CD4-positive, alpha-beta memory T cell (primary cell): ENCODE measurements at regions not wholly inside any gene's neighbourhood (a gene's known extent, or its start where the extent isn't known, plus 50 kb on each side); places are given as distances from the start of the nearest gene placed in this dataset.

Experiments used
- CTCF ChIA-PET: fragments of 350-600 bp; sonication (Branson Sonifier 250); formaldehyde crosslinking; loops from one replicate; lab custom pipeline; 2021; ENCODE audit warnings: inconsistent platforms; ENCODE audit not compliant: partially characterized antibody; lab: Charles Lee
- POLR2A ChIA-PET: fragments of 350-600 bp; sonication (Branson Sonifier 250); formaldehyde crosslinking; loops from one replicate; lab custom pipeline; 2021; ENCODE audit not compliant: partially characterized antibody; lab: Charles Lee
- DNase-seq, 5 donors: peaks; one replicate each; pipeline versions ENCODE4 v3.0.0 to v3.0.0-alpha.2; 2020 to 2022; ENCODE audit warnings: mixed read lengths in 1 of 5
- H3K27ac ChIP-seq: one replicate; pipeline ENCODE4 v1.7.0; 2013; ENCODE audit warnings: low read depth, low read length
- H3K27me3 ChIP-seq: 2 replicates; pipeline ENCODE4 v1.7.0; 2013; ENCODE audit warnings: mild to moderate bottlenecking, low read length, moderate library complexity; ENCODE audit not compliant: insufficient read depth
- H3K36me3 ChIP-seq: 2 replicates; pipeline ENCODE4 v1.7.0; 2013; ENCODE audit warnings: mild to moderate bottlenecking, low read length, moderate library complexity; ENCODE audit not compliant: insufficient read depth
- H3K4me1 ChIP-seq: 2 replicates; pipeline ENCODE4 v1.7.0; 2013; ENCODE audit warnings: mild to moderate bottlenecking, low read length, moderate library complexity; ENCODE audit not compliant: insufficient read depth
- H3K4me3 ChIP-seq, 2 donors: one replicate each; pipeline ENCODE4 v1.7.0; 2013; ENCODE audit warnings: low read length in 2 of 2, mild to moderate bottlenecking in 1 of 2
- H3K9me3 ChIP-seq, 2 donors: one replicate each; pipeline ENCODE4 v1.7.0; 2013; ENCODE audit warnings: low read length in 2 of 2, control low read depth in 1 of 2; ENCODE audit not compliant: control insufficient read depth in 1 of 2
- H3K27ac Mint-ChIP-seq, 7 donors: one replicate each; pipeline ENCODE4 v1.8.0; 2020 to 2021; ENCODE audit warnings: mixed read lengths in 7 of 7, mild to moderate bottlenecking in 6 of 7, inconsistent platforms in 3 of 7, moderate library complexity in 3 of 7
- H3K27me3 Mint-ChIP-seq, 2 donors: one replicate each; pipeline ENCODE4 v1.8.0; 2020 to 2021; ENCODE audit warnings: mixed read lengths in 2 of 2
- H3K36me3 Mint-ChIP-seq, 2 donors: one replicate each; pipeline ENCODE4 v1.8.0; 2020 to 2021; ENCODE audit warnings: mixed read lengths in 2 of 2, inconsistent platforms in 1 of 2, mild to moderate bottlenecking in 1 of 2
- H3K4me1 Mint-ChIP-seq, 4 donors: one replicate each; pipeline ENCODE4 v1.8.0; 2020 to 2021; ENCODE audit warnings: mixed read lengths in 4 of 4, mild to moderate bottlenecking in 1 of 4
- H3K4me3 Mint-ChIP-seq, 8 donors: one replicate each; pipeline ENCODE4 v1.8.0; 2020 to 2021; ENCODE audit warnings: mixed read lengths in 8 of 8, mild to moderate bottlenecking in 7 of 8, moderate library complexity in 6 of 8, inconsistent platforms in 3 of 8
- H3K9me3 Mint-ChIP-seq, 8 donors: one replicate each; pipeline ENCODE4 v1.8.0; 2020 to 2021; ENCODE audit warnings: mixed read lengths in 8 of 8, mild to moderate bottlenecking in 5 of 8, inconsistent platforms in 3 of 8, moderate library complexity in 1 of 8
- intact Hi-C: fragments of 100-400 bp; cut with micrococcal nuclease; formaldehyde crosslinking; loops from one replicate; pipeline ENCODE4 v1.15.1; 2023

DNA sequence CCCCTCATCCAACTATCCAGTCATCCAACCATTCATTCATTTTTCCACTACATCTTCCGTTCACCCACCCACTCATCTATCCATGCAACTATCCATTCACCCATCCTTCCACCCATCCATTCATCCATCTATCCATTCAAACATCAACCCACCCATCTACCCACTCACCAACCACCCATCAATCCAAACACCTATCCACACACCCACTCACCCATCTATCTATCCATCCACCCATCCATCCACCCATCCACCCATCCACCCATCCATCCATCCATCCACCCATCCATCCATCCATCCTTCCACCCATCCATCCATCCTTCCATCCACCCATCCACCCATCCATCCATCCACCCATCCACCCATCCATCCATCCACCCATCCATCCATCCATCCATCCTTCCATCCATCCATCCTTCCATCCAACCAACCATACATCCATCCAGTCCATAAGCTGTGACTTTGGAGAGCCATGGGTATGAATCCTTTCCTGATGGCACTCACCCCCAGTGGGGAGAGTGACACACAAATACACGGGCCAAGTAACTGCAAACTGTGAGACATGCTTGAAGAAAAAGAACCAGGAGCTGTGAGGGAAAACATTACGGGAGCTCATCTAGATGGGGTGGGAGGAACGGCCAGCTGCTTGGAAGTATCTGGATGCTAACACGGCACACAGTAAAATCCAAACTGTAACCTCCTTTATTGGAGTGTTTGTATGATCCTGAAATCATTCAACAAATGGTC, 100.0 kb upstream of the TNRC6C start:
- Histone ChIP-seq H3K9me3 (no peaks in the 10 kb centered on the region), H3K27ac (no peak overlapping the region), H3K4me1 (peaks cover 10% of the 10 kb centered on the region), H3K27me3 (no peaks in the 10 kb centered on the region), H3K4me3 (no peak overlapping the region), H3K36me3 (no peaks in the 10 kb centered on the region)
- peaks cover 7 to 15% (median 11%) of the 10 kb centered on the region in 4 donors for H3K4me1 Mint-ChIP-seq
- no peak overlapping the region for H3K27ac Mint-ChIP-seq
- ChIA-PET POLR2A (interaction anchor here (1.5 to 1.6 kb wide), 2 partner anchors 11 to 19 kb away, joined by 3 to 6 read pairs; no protein-coding TSS in a partner anchor), CTCF (interaction anchor here (1.6 kb wide), 1 partner anchor 14 kb away, joined by 3 read pairs; no protein-coding TSS in a partner anchor)
- DNase-seq = no peak
- intact Hi-C loops = no loop called here
- H3K4me3 Mint-ChIP-seq = no peak overlapping the region
- H3K27me3 Mint-ChIP-seq = no peaks in the 10 kb centered on the region
- no peaks in the 10 kb centered on the region for H3K36me3 Mint-ChIP-seq
- H3K9me3 Mint-ChIP-seq = peaks cover 0 to 2% (median 0%) of the 10 kb centered on the region in 8 donors

DNA sequence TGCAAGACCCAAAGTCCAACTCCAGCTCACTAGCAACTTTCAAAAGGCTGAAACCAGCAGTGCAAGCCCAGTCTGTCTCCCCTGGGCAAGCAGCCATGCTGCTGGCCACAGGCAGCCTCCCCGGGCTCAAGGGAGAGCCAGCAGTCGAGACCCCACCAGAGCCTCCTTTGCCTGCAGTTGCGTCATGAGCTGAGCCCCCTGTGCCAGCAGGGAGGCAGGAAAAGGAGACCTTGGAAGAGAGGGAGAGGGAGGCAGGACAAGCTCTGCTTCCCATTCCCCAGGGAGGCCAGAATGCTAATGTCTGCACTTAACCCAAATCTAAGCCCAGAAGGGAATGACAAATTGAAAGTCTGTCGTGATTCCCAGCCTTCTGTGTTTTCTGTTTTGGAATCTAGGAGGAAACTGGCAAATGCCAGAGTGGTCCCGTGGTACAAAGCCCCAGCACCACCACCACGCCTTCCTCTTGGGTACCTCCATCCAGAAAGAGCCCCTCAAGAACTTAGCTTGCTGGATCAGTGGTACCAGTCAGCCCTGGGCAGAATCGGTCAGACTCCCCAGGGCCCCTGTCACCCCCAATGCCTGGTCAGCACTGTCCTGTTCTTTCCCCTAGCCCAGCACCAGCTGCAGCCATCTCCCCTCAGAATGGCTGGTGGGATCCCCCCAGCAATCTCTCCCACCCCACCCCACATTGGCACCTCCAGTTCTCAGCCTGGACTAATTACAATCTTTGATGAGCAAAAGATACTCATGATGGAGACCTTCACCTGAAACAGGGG, 99.3 kb upstream of the TNRC6C start:
- H3K27ac Mint-ChIP-seq = no peak overlapping the region
- Histone ChIP-seq H3K36me3 (no peaks in the 10 kb centered on the region), H3K4me3 (no peak overlapping the region), H3K27ac (no peak overlapping the region), H3K27me3 (no peaks in the 10 kb centered on the region), H3K4me1 (peaks cover 10% of the 10 kb centered on the region), H3K9me3 (no peaks in the 10 kb centered on the region)
- peaks cover 7 to 21% (median 13%) of the 10 kb centered on the region in 4 donors for H3K4me1 Mint-ChIP-seq
- H3K36me3 Mint-ChIP-seq = no peaks in the 10 kb centered on the region
- ChIA-PET POLR2A (interaction anchor here (1.1 to 1.6 kb wide), 3 partner anchors 10 to 99 kb away, joined by 3 to 6 read pairs (median 3); partner anchors contain the start of gene TNRC6C), CTCF (interaction anchor here (1.6 kb wide), 1 partner anchor 15 kb away, joined by 3 read pairs; no protein-coding TSS in a partner anchor)
- intact Hi-C loops = no loop called here
- no peak for DNase-seq
- no peaks in the 10 kb centered on the region for H3K27me3 Mint-ChIP-seq
- H3K9me3 Mint-ChIP-seq = peaks cover 0 to 2% (median 0%) of the 10 kb centered on the region in 8 donors
- no peak overlapping the region for H3K4me3 Mint-ChIP-seq

DNA sequence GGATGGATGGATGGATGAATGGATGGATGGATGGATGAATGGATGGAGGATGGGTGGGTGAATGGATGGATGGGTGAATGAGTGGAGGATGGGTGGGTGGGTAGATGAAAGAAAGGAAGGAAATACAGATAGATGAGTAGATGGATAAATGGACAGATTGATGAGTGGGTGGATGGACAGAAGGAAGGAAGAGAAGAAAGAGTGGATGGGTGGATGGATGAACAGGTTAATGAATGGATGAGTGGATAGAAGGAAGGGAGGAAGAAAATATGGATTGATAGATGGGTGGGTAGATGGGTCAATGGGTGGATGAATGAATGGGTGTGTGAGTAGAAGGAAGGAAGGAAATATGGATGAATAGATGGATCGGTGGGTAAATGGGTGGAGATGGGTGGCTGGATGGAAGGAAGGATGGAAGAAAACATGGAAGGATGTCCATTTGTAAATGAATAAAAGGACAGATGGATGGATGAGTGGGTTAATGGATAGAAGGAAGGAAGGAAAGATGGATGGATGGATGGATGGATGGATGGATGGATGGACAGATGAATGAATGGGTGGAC, 97.3 kb upstream of the TNRC6C start:
- ChIA-PET POLR2A (interaction anchor here (1.0 kb wide), 1 partner anchor 97 kb away, joined by 3 read pairs; the partner anchor contains the start of gene TNRC6C), CTCF (no interaction called here)
- H3K27me3 Mint-ChIP-seq = no peaks in the 10 kb centered on the region
- H3K36me3 Mint-ChIP-seq = no peaks in the 10 kb centered on the region
- H3K27ac Mint-ChIP-seq = peak overlapping the region in 1 of 7 donors; percentile 84
- H3K9me3 Mint-ChIP-seq = peaks cover 0 to 2% (median 0%) of the 10 kb centered on the region in 8 donors
- intact Hi-C loops = no loop called here
- no peaks in the 10 kb centered on the region for H3K36me3 ChIP-seq
- peaks cover 6 to 28% (median 13%) of the 10 kb centered on the region in 4 donors for H3K4me1 Mint-ChIP-seq
- H3K4me3 Mint-ChIP-seq = no peak overlapping the region
- no peak overlapping the region for H3K27ac ChIP-seq
- H3K4me3 ChIP-seq = no peak overlapping the region
- no peak for DNase-seq
- peaks cover 10% of the 10 kb centered on the region for H3K4me1 ChIP-seq
- H3K27me3 ChIP-seq = no peaks in the 10 kb centered on the region
- no peaks in the 10 kb centered on the region for H3K9me3 ChIP-seq

DNA sequence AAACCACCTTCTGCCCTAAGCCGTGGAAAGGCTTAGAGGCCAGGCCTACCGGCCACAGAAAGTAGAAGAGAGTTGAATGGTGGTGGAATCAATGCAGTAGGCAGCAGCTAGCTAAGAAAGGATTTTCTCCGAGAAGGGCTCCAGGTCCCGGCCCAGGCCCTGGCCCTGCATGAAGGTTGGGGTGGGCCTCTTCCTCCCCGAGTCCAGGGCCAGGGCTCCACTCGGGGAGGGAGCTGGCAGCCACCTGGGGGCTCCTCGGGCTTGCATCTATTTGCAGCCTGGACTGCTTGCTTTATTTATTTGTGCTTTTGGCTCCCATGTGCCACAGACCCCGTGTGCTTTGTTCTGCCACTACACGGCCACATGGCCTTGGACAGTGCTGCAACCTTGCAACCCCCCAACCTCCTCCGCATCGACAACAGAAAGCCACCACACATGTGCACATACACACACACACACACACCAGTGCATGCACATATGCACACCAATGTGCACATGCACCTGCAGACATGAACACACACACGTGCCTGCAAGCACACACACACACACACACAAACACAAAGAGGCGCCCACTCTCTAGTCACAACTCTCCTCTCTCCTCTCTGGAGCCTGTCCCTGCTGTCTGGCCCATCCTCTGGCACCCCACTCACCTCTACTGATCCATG, 96.4 kb upstream of the TNRC6C start:
- H3K9me3 ChIP-seq = no peaks in the 10 kb centered on the region
- Mint-ChIP-seq H3K9me3 (peaks cover 0 to 2% (median 0%) of the 10 kb centered on the region in 8 donors), H3K36me3 (no peaks in the 10 kb centered on the region), H3K4me3 (no peak overlapping the region), H3K27me3 (no peaks in the 10 kb centered on the region), H3K4me1 (peaks cover 6 to 24% (median 12%) of the 10 kb centered on the region in 4 donors), H3K27ac (peak overlapping the region in 3 of 7 donors; percentile 10 to 46 (median 22))
- H3K27ac ChIP-seq = no peak overlapping the region
- ChIA-PET CTCF (interaction anchor here (1.0 to 1.5 kb wide), 3 partner anchors 26 to 78 kb away, joined by 3 to 4 read pairs (median 4); no protein-coding TSS in a partner anchor), POLR2A (interaction anchor here (0.7 to 1.1 kb wide), 3 partner anchors 10 to 20 kb away, joined by 3 to 4 read pairs (median 4); no protein-coding TSS in a partner anchor)
- peaks cover 3% of the 10 kb centered on the region for H3K4me1 ChIP-seq
- no peak for DNase-seq
- H3K4me3 ChIP-seq = no peak overlapping the region
- no peaks in the 10 kb centered on the region for H3K27me3 ChIP-seq
- H3K36me3 ChIP-seq = no peaks in the 10 kb centered on the region
- intact Hi-C loops = no loop called here

DNA sequence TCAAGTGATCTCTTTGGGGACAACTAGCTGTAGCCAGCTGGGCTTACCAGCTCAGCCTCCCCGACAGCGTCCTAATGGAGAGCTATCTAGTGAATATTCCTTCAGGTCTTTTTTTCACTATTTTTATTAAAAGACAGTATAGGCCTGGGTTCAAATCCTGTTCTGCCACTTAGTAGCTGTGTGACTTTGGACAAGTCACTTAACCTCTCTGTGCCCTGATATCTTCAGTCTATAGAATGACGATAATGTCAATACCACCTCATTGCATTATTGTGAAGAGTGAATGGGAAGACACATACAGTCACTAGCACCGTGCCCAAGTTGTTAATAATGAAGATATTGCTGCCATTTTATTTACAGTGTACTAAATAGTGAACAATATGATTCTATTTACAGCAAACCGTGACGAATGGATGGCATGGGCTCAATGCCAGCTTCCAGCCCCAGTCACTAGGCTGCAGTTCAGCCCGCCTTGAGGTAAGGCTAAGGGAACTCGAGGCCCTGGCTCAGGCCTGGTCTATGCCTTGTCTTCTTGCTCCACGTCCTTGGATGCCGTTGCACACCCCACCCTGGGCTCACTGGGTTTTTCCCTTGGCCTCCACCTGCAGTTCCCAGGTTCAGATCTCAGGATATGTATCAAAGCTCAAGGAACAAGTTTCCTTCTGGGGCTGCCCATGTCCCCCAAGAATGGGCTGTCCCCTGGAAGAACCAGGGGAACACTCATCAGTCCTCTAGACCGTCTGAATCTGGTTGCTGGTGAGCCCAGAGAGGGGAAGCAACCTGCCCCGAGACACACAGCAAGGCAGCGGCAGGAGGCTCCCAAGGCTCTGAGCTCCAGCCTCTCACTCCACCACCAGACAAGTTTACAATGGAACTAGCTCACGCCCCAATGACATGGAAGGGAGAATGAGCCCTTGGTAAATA, 95.4 kb upstream of the TNRC6C start:
- DNase-seq = no peak
- ChIA-PET POLR2A (interaction anchor here (0.6 to 1.4 kb wide), 8 partner anchors 9 to 95 kb away, joined by 3 to 6 read pairs (median 4); partner anchors contain the start of gene TNRC6C), CTCF (interaction anchor here (1.0 to 1.5 kb wide), 3 partner anchors 27 to 79 kb away, joined by 3 to 4 read pairs (median 4); no protein-coding TSS in a partner anchor)
- Mint-ChIP-seq H3K27me3 (no peaks in the 10 kb centered on the region), H3K9me3 (peaks cover 0 to 2% (median 0%) of the 10 kb centered on the region in 8 donors), H3K4me3 (no peak overlapping the region), H3K36me3 (no peaks in the 10 kb centered on the region), H3K4me1 (peaks cover 0 to 22% (median 11%) of the 10 kb centered on the region in 4 donors), H3K27ac (peak overlapping the region in 5 of 7 donors; percentile 25 to 71 (median 46))
- Histone ChIP-seq H3K36me3 (no peaks in the 10 kb centered on the region), H3K4me1 (no peaks in the 10 kb centered on the region), H3K27me3 (no peaks in the 10 kb centered on the region), H3K4me3 (no peak overlapping the region), H3K27ac (no peak overlapping the region), H3K9me3 (no peaks in the 10 kb centered on the region)
- intact Hi-C loops = no loop called here

DNA sequence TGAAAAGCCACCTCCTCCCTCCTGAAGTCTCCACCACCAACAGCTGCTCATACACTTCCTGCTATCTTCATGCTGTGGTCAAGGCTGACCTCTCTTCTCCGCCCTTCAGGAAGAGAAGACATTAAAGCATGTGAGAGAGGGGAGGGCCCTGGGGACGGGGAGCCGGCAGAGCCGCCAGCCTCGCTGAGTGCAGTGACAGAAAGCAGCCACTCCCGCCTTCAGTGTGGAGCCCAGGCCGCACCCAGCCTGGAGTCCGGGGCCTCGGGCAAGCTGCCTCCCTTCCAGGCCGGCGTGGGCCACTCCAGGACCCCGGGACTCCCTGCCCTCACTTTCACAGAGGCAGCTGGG, 94.7 kb upstream of the TNRC6C start:
- no peaks in the 10 kb centered on the region for H3K27me3 ChIP-seq
- ChIA-PET CTCF (interaction anchor here (1.5 kb wide), 1 partner anchor 28 kb away, joined by 4 read pairs; no protein-coding TSS in a partner anchor), POLR2A (interaction anchor here (0.6 to 1.4 kb wide), 5 partner anchors 10 to 95 kb away, joined by 3 to 6 read pairs (median 3); partner anchors contain the start of gene TNRC6C)

More for the DNA sequence above, 94.7 kb upstream of the TNRC6C start:
- Histone ChIP-seq H3K4me3 (no peak overlapping the region), H3K27ac (no peak overlapping the region), H3K36me3 (no peaks in the 10 kb centered on the region), H3K9me3 (no peaks in the 10 kb centered on the region), H3K4me1 (peaks cover under 1% of the 10 kb centered on the region)
- H3K9me3 Mint-ChIP-seq = peaks cover 0 to 2% (median 0%) of the 10 kb centered on the region in 8 donors
- H3K4me3 Mint-ChIP-seq = no peak overlapping the region
- peaks cover 4 to 28% (median 11%) of the 10 kb centered on the region in 4 donors for H3K4me1 Mint-ChIP-seq
- intact Hi-C loops = no loop called here
- H3K36me3 Mint-ChIP-seq = no peaks in the 10 kb centered on the region
- H3K27me3 Mint-ChIP-seq = no peaks in the 10 kb centered on the region
- peak overlapping the region in 4 of 7 donors; percentile 25 to 71 (median 54) for H3K27ac Mint-ChIP-seq
- no peak for DNase-seq
